HFFc6 (cell line): ENCODE measurements at regions not wholly inside any gene's neighbourhood (a gene's known extent, or its start where the extent isn't known, plus 50 kb on each side); places are given as distances from the start of the nearest gene placed in this dataset.

Source experiments
- DNase-seq: peaks from one replicate; pipeline ENCODE4 v3.0.0-alpha.2; 2018
- H3K27ac Mint-ChIP-seq: 2 replicates; pipeline ENCODE4 v1.8.0; 2020; ENCODE audit warnings: mild to moderate bottlenecking, mixed read lengths
- H3K27me3 Mint-ChIP-seq: 2 replicates; pipeline ENCODE4 v1.8.0; 2021; ENCODE audit warnings: mild to moderate bottlenecking, moderate library complexity, mixed read lengths; ENCODE audit not compliant: insufficient read depth
- H3K36me3 Mint-ChIP-seq: 2 replicates; pipeline ENCODE4 v1.8.0; 2021; ENCODE audit warnings: low read depth, mixed read lengths
- H3K4me1 Mint-ChIP-seq: 2 replicates; pipeline ENCODE4 v1.8.0; 2020; ENCODE audit warnings: low read depth, mixed read lengths
- H3K4me3 Mint-ChIP-seq: 2 replicates; pipeline ENCODE4 v1.8.0; 2020; ENCODE audit warnings: mild to moderate bottlenecking, moderate library complexity, mixed read lengths
- H3K9me3 Mint-ChIP-seq: 2 replicates; pipeline ENCODE4 v1.8.0; 2020; ENCODE audit warnings: mild to moderate bottlenecking, mixed read lengths
- TF ChIP-seq, protein P1 (sequence below): fragments of 200-600 bp; sonication (generic); IDR thresholded peaks from 2 replicates; pipeline ENCODE4 v1.5.0; 2021; ENCODE audit warnings: antibody characterized with exemption, mild to moderate bottlenecking

DNA sequence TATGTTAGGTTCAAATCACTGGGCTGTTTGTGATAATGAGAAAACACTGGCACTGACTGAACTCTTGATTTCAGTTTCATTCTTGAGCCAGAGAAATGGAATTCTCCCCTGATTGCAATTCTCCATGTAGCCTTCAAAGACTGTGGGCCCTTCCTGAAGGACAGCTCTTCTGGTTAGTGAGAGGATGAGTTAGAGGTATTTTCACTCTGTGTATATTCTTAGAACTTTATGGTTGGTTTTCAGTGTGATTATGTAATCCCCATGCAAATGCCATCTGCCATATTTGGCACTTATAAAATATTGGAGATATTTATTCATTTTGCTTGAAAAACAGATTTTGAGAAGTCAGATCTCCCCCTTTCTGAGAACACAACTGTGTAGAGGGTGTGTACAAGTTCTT, 323.7 kb downstream of the SLC4A3 start:
- TF ChIP-seq, protein P1, sequence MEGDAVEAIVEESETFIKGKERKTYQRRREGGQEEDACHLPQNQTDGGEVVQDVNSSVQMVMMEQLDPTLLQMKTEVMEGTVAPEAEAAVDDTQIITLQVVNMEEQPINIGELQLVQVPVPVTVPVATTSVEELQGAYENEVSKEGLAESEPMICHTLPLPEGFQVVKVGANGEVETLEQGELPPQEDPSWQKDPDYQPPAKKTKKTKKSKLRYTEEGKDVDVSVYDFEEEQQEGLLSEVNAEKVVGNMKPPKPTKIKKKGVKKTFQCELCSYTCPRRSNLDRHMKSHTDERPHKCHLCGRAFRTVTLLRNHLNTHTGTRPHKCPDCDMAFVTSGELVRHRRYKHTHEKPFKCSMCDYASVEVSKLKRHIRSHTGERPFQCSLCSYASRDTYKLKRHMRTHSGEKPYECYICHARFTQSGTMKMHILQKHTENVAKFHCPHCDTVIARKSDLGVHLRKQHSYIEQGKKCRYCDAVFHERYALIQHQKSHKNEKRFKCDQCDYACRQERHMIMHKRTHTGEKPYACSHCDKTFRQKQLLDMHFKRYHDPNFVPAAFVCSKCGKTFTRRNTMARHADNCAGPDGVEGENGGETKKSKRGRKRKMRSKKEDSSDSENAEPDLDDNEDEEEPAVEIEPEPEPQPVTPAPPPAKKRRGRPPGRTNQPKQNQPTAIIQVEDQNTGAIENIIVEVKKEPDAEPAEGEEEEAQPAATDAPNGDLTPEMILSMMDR: no peak
- no peaks in the 10 kb centered on the region for H3K9me3 Mint-ChIP-seq
- no peak for DNase-seq

DNA sequence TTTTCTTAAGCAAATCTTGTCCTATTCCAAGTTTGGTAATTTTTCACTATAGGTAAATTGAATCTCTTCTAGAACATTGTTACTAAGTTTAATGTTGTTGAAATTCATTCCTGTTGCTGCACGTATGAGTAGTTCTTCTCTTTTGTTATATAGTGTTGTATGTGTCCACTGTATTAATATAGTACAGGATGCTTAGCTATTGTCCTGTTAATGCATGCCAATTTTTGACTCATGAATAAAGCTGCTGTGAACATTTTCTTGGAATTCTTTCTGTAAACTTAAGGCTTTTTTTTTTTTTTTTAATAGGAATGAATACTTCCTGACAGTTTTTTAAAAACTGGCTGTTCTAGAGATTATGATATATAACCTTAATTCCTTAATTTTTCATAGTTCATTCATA, 326.9 kb downstream of the SLC4A3 start:
- Mint-ChIP-seq H3K4me1 (peaks cover 53% of the 10 kb centered on the region), H3K27me3 (no peaks in the 10 kb centered on the region), H3K27ac (peak overlapping the region; percentile 83), H3K36me3 (peaks cover 7% of the 10 kb centered on the region), H3K9me3 (peaks cover 9% of the 10 kb centered on the region; the same call in 1 of the 2 replicates), H3K4me3 (peak overlapping the region; percentile 30; the same call in 1 of the 2 replicates)
- TF ChIP-seq, protein P1: no peak
- DNase-seq: peak; percentile 47

More for the DNA sequence above, 323.7 kb downstream of the SLC4A3 start:
- Mint-ChIP-seq H3K4me3 (no peak overlapping the region), H3K27ac (no peak overlapping the region), H3K4me1 (peaks cover 53% of the 10 kb centered on the region), H3K36me3 (no peaks in the 10 kb centered on the region), H3K27me3 (no peaks in the 10 kb centered on the region)

DNA sequence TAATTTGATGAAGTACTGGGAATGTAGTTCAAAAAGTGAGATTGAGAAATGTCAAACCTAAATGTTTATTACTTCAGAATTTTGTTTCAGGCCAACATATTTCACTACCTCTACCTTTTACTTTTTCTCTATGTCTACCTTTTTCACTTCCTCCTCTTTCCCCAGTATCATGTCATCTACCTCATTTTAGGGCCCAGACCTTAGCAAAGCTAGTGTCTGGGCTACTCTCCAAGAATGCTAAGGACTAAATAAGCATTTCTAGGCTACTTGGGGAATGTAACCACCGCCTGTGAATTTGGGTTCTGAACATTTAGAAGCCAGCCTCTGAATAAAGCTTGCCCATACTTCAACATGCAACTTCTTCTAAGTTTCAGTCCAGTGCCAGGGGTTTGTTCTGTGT, 330.4 kb downstream of the SLC4A3 start:
- TF ChIP-seq, protein P1: no peak
- DNase-seq: no peak
- peaks cover 66% of the 10 kb centered on the region for H3K4me1 Mint-ChIP-seq
- peaks cover 7% of the 10 kb centered on the region for H3K36me3 Mint-ChIP-seq
- H3K9me3 Mint-ChIP-seq: peaks cover 9% of the 10 kb centered on the region; the same call in 1 of the 2 replicates
- no peak overlapping the region for H3K4me3 Mint-ChIP-seq
- H3K27ac Mint-ChIP-seq: peak overlapping the region; percentile 2; the same call in 1 of the 2 replicates
- no peaks in the 10 kb centered on the region for H3K27me3 Mint-ChIP-seq

DNA sequence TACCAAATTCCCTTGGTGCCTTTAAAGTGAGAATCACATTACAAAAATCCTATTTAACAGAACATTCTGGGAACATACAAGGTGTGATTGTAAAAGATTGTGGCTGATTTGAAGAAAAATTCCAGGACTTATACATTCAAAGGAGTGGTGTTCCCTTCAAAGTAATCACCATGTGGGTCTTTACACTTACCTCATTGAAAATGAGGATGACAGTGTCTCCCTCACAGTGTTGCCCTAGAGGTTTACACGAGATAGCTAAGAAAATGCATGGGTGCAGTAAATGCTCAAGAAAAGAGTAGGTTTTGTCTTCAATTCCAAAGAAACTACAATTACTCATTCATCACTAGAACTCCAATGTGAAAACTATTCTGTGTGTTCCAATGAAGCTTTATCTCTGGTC, 331.5 kb downstream of the SLC4A3 start:
- Mint-ChIP-seq H3K4me1 (peaks cover 64% of the 10 kb centered on the region), H3K9me3 (peaks cover 9% of the 10 kb centered on the region; the same call in 1 of the 2 replicates), H3K27ac (peak overlapping the region; percentile 76), H3K27me3 (no peaks in the 10 kb centered on the region), H3K36me3 (peaks cover 7% of the 10 kb centered on the region), H3K4me3 (no peak overlapping the region)
- DNase-seq: no peak
- TF ChIP-seq, protein P1: no peak

DNA sequence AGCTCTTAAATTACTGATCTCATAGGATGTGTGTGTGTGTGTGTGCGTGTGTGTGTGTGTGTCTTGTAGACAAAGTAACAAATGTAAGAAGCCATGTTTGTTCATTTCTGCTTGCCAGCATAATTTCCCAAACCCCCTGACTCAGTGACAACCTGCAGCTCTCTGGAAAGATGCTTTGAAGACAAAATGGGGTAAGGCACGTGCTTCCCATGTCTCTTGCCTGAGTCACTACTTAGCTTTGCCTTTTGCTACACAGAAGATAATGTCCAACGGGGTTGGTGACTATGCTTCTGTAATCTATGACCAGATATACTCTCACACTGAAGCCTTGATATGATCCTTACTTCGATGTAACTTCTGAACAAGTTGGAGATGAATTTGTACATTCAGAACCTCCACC, 332.0 kb downstream of the SLC4A3 start:
- peaks cover 58% of the 10 kb centered on the region for H3K4me1 Mint-ChIP-seq
- no peak overlapping the region for H3K4me3 Mint-ChIP-seq
- H3K27me3 Mint-ChIP-seq: no peaks in the 10 kb centered on the region
- peaks cover 9% of the 10 kb centered on the region; the same call in 1 of the 2 replicates for H3K9me3 Mint-ChIP-seq
- peak; percentile 68 for DNase-seq
- peaks cover 7% of the 10 kb centered on the region for H3K36me3 Mint-ChIP-seq
- TF ChIP-seq, protein P1: no peak
- peak overlapping the region; percentile 76 for H3K27ac Mint-ChIP-seq
